Ectodermal cell (in vitro differentiated cells): ENCODE measurements at regions not wholly inside any gene's neighbourhood (a gene's known extent, or its start where the extent isn't known, plus 50 kb on each side); places are given as distances from the start of the nearest gene placed in this dataset.
"Not testable (repeated sequence)": the region's sequence is repeated elsewhere in the genome, so short reads cannot be mapped to it uniquely, and the experiment has no call there.

ENCODE experiments used
- H3K27ac ChIP-seq: 2 replicates; pipeline ENCODE4 v1.7.0; 2013; ENCODE audit warnings: mild to moderate bottlenecking, low read depth, low read length; ENCODE audit not compliant: insufficient read depth, poor library complexity, severe bottlenecking
- H3K27me3 ChIP-seq: 2 replicates; pipeline ENCODE4 v1.7.0; 2013; ENCODE audit warnings: mild to moderate bottlenecking, low read length; ENCODE audit not compliant: insufficient read depth, control insufficient read depth, poor library complexity, severe bottlenecking
- H3K36me3 ChIP-seq: one replicate; pipeline ENCODE4 v1.7.0; 2013; ENCODE audit warnings: low read length; ENCODE audit not compliant: control insufficient read depth, insufficient read depth
- H3K4me1 ChIP-seq: one replicate; pipeline ENCODE4 v1.7.0; 2013; ENCODE audit warnings: low read length; ENCODE audit not compliant: control insufficient read depth, insufficient read depth
- H3K4me3 ChIP-seq: 2 replicates; pipeline ENCODE4 v1.7.0; 2013; ENCODE audit warnings: low read depth, low read length, control low read depth; ENCODE audit not compliant: insufficient read depth
- H3K9me3 ChIP-seq: 2 replicates; pipeline ENCODE4 v1.7.0; 2013; ENCODE audit warnings: mild to moderate bottlenecking, low read length, moderate library complexity; ENCODE audit not compliant: control insufficient read depth
- WGBS, 2 experiments: methylation state at CpG; one replicate each; pipeline ENCODE4 v1.1.7; 2013; ENCODE audit warnings: missing lambda C conversion rate in 2 of 2; 5-methylcytosine and 5-hydroxymethylcytosine counted together

GRCh38 chr2:7763418-7763817 lies 846.2 kb downstream of the RNF144A start:
- not testable (repeated sequence) for H3K4me1 ChIP-seq, H3K27ac ChIP-seq, H3K4me3 ChIP-seq, H3K36me3 ChIP-seq, H3K9me3 ChIP-seq, H3K27me3 ChIP-seq
- WGBS, 2 experiments, result 95 to 96% methylated on average over 3 of the region's 3 CpGs

GRCh38 chr2:7765236-7765635 lies 848.0 kb downstream of the RNF144A start:
- peaks cover 4% of the 10 kb centered on the region for H3K9me3 ChIP-seq
- H3K27ac ChIP-seq, result no peak overlapping the region
- no peaks in the 10 kb centered on the region for H3K36me3 ChIP-seq
- H3K4me3 ChIP-seq, result no peak overlapping the region
- H3K27me3 ChIP-seq, result no peaks in the 10 kb centered on the region
- H3K4me1 ChIP-seq, result no peaks in the 10 kb centered on the region
- 95 to 100% methylated on average over 1 of the region's 1 CpG for WGBS, 2 experiments

DNA sequence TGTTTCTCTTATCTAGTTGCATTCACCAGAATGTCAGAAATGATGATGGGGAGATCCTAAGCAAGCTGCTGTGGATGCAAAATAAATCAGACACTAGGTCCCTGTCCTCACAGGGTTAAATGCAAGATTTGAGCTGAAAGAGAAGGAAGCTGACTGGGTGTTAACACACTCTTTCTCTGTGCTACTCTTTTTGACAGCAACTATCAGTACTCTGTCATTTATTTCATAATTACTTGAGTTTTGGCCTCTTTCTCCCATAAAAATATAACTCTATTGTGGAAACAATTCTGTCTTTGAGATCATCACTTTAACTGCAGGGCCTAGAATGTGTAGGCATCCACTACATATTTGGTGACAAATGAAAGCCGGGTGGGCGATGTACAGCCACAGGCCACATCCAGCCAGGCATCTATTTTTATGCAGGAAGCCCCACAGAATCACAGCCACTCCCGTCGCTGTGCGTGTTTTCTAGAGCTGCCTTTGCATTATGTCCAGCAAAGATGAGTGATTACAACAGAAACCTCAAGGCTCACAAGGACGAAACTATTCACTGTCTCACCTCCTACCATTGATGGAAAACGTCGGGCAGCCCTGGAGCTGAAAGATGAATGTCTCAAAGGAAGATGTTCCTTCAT lies 849.0 kb downstream of the RNF144A start:
- H3K27ac ChIP-seq, result no peak overlapping the region
- WGBS, 2 experiments, result 93 to 96% methylated on average over 8 of the region's 8 CpGs
- no peaks in the 10 kb centered on the region for H3K4me1 ChIP-seq

GRCh38 chr2:7766978-7767565 lies 849.9 kb downstream of the RNF144A start:
- 95 to 96% methylated on average over 26 of the region's 26 CpGs for WGBS, 2 experiments

More for the DNA sequence above, 849.0 kb downstream of the RNF144A start:
- Histone ChIP-seq H3K4me3 (no peak overlapping the region), H3K9me3 (peaks cover 4% of the 10 kb centered on the region), H3K27me3 (no peaks in the 10 kb centered on the region), H3K36me3 (no peaks in the 10 kb centered on the region)

DNA sequence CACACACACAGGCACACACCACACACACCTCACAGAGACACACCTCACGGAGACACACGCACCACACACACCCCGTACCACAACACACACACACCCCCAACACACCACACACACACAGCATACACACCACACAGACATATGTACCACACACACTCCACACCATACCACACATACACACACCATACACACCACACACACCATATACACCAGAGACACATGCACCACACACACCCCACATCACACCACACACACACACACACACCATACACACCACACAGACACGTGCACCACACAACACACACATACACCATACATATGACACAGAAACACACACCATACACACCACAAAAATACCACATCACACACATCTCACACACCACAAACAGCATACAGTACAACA lies 850.7 kb downstream of the RNF144A start:
- Histone ChIP-seq H3K27ac (no peak overlapping the region), H3K36me3 (no peaks in the 10 kb centered on the region), H3K27me3 (no peaks in the 10 kb centered on the region), H3K4me3 (no peak overlapping the region), H3K4me1 (no peaks in the 10 kb centered on the region), H3K9me3 (peaks cover 4% of the 10 kb centered on the region)
- WGBS, 2 experiments, result 84 to 94% methylated on average over 4 of the region's 4 CpGs

More at GRCh38 chr2:7766978-7767565, 849.9 kb downstream of the RNF144A start:
- no peaks in the 10 kb centered on the region for H3K36me3 ChIP-seq
- peaks cover 4% of the 10 kb centered on the region for H3K9me3 ChIP-seq
- no peaks in the 10 kb centered on the region for H3K27me3 ChIP-seq
- no peak overlapping the region for H3K4me3 ChIP-seq
- no peak overlapping the region for H3K27ac ChIP-seq
- H3K4me1 ChIP-seq, result no peaks in the 10 kb centered on the region

DNA sequence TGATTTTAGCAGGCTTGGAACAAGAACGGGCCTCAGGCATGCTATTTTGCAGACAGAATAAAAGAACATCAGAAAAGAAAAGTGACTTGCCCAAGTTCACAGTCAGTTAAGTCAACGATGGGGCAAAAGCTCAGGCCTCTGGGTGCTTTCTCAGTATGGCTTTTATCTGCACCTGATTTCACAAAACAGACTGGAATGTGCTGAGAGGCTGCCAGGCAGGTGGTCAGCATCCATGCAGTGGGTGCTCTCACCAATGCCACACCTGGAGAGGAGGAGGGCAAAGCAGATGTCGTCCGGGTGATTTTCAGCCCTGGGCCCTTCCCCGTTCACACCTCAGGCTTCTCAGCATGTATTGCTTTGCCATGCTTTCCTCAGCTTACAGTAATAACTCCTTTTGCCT lies 854.6 kb downstream of the RNF144A start:
- H3K9me3 ChIP-seq, result no peaks in the 10 kb centered on the region

GRCh38 chr2:7773362-7774360 lies 856.4 kb downstream of the RNF144A start:
- WGBS, 2 experiments, result 87 to 89% methylated on average over 12 of the region's 12 CpGs
- Histone ChIP-seq H3K9me3 (no peaks in the 10 kb centered on the region), H3K4me1 (no peaks in the 10 kb centered on the region), H3K27ac (no peak overlapping the region), H3K27me3 (no peaks in the 10 kb centered on the region), H3K4me3 (no peak overlapping the region), H3K36me3 (no peaks in the 10 kb centered on the region)

More for the DNA sequence above, 854.6 kb downstream of the RNF144A start:
- no peaks in the 10 kb centered on the region for H3K36me3 ChIP-seq
- H3K27me3 ChIP-seq, result no peaks in the 10 kb centered on the region
- H3K27ac ChIP-seq, result no peak overlapping the region
- no peak overlapping the region for H3K4me3 ChIP-seq
- WGBS, 2 experiments, result 88 to 89% methylated on average over 5 of the region's 5 CpGs
- no peaks in the 10 kb centered on the region for H3K4me1 ChIP-seq

GRCh38 chr2:7774481-7774880 lies 857.3 kb downstream of the RNF144A start:
- Histone ChIP-seq H3K4me1 (no peaks in the 10 kb centered on the region), H3K9me3 (no peaks in the 10 kb centered on the region), H3K4me3 (no peak overlapping the region), H3K27me3 (no peaks in the 10 kb centered on the region), H3K27ac (no peak overlapping the region), H3K36me3 (no peaks in the 10 kb centered on the region)
- 91 to 94% methylated on average over 3 of the region's 3 CpGs for WGBS, 2 experiments

DNA sequence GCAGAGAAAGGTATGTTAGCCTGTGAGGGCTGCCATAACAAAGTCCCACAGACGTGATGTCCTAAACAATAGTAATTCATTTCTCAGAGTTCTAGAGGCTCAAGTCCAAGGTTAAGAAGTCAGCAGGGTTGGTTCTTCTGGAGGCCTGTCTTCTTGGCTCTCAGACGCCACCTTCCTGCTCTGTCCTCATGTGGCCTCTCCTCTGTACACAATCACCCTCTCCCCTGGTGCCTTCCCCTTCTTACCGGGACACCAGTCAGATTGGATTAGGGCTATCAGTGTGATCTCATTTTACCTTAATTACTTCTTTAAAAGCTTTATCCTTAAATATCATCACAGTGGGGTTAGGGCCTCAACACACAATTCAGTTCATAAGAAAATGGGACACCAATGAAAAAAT lies 860.5 kb downstream of the RNF144A start:
- no peaks in the 10 kb centered on the region for H3K4me1 ChIP-seq
- no peaks in the 10 kb centered on the region for H3K9me3 ChIP-seq
- no peaks in the 10 kb centered on the region for H3K27me3 ChIP-seq
- H3K4me3 ChIP-seq, result no peak overlapping the region
- no peaks in the 10 kb centered on the region for H3K36me3 ChIP-seq
- no peak overlapping the region for H3K27ac ChIP-seq
- WGBS, 2 experiments, result 82 to 92% methylated on average over 3 of the region's 3 CpGs

GRCh38 chr2:7780321-7780720 lies 863.1 kb downstream of the RNF144A start:
- Histone ChIP-seq H3K27ac (no peak overlapping the region), H3K9me3 (no peaks in the 10 kb centered on the region), H3K4me3 (no peak overlapping the region), H3K36me3 (no peaks in the 10 kb centered on the region), H3K27me3 (no peaks in the 10 kb centered on the region), H3K4me1 (no peaks in the 10 kb centered on the region)
- 93 to 96% methylated on average over 5 of the region's 5 CpGs for WGBS, 2 experiments
